Kidney epithelial cell (primary cell): ENCODE measurements at regions not wholly inside any gene's neighbourhood (a gene's known extent, or its start where the extent isn't known, plus 50 kb on each side); places are given as distances from the start of the nearest gene placed in this dataset.
A peak's percentile ranks its signal among the peaks of the same experiment; 100 is the strongest.

Experiments
- DNase-seq: peaks from one replicate; pipeline ENCODE4 v3.0.0-alpha.2; 2010; ENCODE audit warnings: low read depth
- H3K27me3 ChIP-seq: 2 replicates; pipeline ENCODE4 v1.6.0; 2011; ENCODE audit warnings: low read length; ENCODE audit not compliant: control insufficient read depth, insufficient read depth
- H3K36me3 ChIP-seq: 2 replicates; pipeline ENCODE4 v1.5.1; 2011; ENCODE audit warnings: low read length; ENCODE audit not compliant: control insufficient read depth, insufficient read depth
- H3K4me3 ChIP-seq: 2 replicates; pipeline ENCODE4 v1.5.1; 2011; ENCODE audit warnings: low read depth, mild to moderate bottlenecking, control low read depth, low read length
- TF ChIP-seq, protein P1 (sequence below): IDR thresholded peaks from 2 replicates; pipeline ENCODE4 v1.5.1; 2011; ENCODE audit warnings: mild to moderate bottlenecking, moderate library complexity, low read length, control low read depth, inconsistent platforms; ENCODE audit not compliant: insufficient read depth, poor library complexity, severe bottlenecking

DNA sequence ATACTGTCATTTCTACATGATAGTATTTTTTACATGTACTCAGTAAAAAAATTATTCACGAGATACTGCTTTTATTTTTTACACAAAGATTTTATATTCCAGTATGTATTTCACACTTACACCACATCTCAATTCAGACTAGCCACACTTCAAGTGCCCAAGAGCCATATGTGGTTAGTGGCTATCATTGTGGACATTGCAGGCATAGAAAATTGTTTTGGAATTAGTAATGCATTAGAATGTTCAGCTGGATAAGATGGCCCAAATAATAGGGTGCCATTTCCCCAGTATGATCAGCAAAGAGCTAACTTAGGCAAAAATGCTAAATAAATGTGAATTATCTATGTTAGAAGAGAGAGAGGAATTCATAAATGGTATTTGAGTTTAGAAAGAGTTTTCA, 203.8 kb upstream of the MCTP2 start:
- Histone ChIP-seq H3K36me3 (no peaks in the 10 kb centered on the region), H3K27me3 (no peaks in the 10 kb centered on the region), H3K4me3 (no peak overlapping the region)
- DNase-seq = no peak
- TF ChIP-seq, protein P1, sequence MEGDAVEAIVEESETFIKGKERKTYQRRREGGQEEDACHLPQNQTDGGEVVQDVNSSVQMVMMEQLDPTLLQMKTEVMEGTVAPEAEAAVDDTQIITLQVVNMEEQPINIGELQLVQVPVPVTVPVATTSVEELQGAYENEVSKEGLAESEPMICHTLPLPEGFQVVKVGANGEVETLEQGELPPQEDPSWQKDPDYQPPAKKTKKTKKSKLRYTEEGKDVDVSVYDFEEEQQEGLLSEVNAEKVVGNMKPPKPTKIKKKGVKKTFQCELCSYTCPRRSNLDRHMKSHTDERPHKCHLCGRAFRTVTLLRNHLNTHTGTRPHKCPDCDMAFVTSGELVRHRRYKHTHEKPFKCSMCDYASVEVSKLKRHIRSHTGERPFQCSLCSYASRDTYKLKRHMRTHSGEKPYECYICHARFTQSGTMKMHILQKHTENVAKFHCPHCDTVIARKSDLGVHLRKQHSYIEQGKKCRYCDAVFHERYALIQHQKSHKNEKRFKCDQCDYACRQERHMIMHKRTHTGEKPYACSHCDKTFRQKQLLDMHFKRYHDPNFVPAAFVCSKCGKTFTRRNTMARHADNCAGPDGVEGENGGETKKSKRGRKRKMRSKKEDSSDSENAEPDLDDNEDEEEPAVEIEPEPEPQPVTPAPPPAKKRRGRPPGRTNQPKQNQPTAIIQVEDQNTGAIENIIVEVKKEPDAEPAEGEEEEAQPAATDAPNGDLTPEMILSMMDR = no peak

DNA sequence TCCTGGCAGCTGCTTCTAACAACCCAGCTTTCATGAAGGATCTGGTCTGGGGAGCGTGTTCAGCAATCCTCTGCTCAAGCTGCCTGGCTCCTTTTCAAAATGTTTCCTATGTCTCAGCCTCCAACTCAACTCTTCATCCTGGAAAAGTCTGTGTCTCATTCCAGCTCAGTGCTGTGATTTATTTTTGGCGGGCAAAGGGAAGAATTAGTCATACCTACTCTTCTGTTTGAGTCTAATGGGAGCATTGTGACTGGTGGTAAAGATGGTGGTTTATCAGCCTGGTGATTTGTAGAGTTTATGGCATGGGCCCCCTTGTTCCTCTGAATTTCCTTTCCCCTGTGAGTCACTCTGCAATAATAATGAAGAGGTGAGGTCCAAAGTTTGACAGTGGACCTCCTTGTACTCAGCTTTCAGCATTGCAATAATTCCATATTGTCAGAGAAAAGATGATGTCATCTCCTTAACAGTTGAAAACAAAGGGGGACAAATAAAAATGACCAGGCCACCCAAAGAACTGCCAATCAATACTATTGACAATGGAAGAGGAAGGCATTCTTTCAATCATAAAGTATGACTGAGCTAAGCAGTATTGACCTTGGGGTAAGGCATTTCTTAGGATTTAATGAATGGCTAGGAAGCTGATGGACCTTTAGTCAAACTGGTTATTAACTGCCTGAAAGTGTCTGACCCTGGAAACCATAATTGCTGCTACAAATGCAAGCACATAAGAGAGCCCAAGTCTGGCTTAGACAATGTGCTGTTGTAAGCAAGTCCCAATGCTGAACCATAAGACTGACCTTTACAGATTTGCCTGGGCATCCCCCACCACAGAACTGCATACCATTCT, 204.7 kb upstream of the MCTP2 start:
- no peaks in the 10 kb centered on the region for H3K27me3 ChIP-seq
- H3K36me3 ChIP-seq = no peaks in the 10 kb centered on the region
- TF ChIP-seq, protein P1 = no peak
- H3K4me3 ChIP-seq = no peak overlapping the region
- DNase-seq = peak; percentile 45

DNA sequence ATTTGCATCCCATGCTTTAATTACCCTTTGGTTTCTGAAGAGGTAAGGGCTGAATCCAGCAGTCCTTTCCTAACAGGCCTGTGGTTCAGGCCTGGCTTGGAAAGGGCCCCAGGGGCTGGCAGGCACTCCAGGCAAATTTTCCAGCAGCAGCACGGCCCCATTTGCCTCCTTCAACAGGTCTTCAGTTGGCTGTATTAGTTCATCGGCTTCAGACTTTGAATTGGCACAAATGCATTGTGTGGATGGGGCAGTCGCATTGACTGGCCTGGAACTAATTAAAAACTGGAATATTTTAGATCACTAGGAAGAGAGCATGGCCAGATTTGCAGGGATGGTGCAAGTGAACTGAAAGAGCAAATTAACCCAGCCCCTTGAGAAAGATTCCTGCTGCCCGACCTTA, 207.8 kb upstream of the MCTP2 start:
- H3K36me3 ChIP-seq = no peaks in the 10 kb centered on the region
- no peak for DNase-seq
- no peaks in the 10 kb centered on the region for H3K27me3 ChIP-seq
- no peak overlapping the region for H3K4me3 ChIP-seq
- TF ChIP-seq, protein P1 = no peak

DNA sequence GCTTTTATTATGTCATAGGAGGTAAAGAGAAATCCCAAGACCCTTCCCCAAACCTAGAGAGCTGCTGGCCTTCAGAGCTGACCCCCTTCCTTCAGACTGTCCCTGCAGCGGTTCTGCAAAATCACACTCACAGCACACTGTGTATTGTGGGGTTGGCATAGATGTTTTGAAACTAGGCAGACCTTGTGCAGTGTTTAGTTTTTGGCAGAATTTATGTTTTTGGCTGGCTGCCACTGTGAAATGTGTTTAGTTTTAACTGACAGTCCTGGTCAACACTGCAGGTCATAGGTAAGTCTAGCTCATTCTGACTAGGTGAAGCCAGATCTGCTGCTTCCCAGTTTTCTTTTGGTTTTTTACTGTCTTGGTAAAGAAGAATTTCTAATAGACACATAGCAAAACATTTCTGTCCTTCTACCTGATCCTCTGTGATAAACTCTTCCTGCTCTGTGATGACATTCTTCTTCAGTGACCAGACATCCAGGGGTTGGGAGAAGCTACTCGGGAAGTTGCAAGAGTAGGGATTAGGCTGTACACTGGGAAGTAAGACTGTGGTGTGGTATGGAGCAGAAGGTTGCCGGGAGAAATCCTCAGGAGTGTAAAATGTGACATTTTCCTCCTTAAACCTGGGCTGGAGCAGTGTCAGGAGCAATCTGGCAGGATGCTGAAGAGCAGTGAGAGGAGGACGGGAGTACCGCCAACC, 209.6 kb upstream of the MCTP2 start:
- Histone ChIP-seq H3K27me3 (no peaks in the 10 kb centered on the region), H3K36me3 (no peaks in the 10 kb centered on the region), H3K4me3 (no peak overlapping the region)
- TF ChIP-seq, protein P1 = no peak
- no peak for DNase-seq

DNA sequence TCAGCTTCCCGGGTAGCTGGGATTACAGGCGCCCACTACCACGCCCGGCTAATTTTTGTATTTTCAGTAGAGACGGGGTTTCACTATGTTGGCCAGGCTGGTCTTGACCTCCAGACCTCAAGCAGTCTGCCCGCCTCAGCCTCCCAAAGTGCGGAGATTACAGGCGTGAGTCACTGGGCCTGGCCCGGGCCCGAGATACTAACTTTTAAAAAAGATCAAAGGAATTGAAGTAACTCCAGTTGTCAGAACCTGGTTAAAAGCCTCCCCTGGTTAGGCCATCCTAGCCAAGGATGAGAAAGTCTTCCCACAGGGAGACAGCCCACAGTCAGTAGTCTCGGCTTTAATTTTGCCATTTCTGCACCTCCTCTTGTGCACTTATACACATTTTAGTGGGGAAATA, 212.3 kb upstream of the MCTP2 start:
- Histone ChIP-seq H3K4me3 (no peak overlapping the region), H3K36me3 (no peaks in the 10 kb centered on the region), H3K27me3 (no peaks in the 10 kb centered on the region)
- no peak for DNase-seq
- TF ChIP-seq, protein P1 = no peak
